H1 (cell line): ENCODE measurements at regions not wholly inside any gene's neighbourhood (a gene's known extent, or its start where the extent isn't known, plus 50 kb on each side); places are given as distances from the start of the nearest gene placed in this dataset.

Experiments
- PHF8 ChIP-seq: fragments of 200-600 bp; sonication (generic); conservative IDR thresholded peaks from 2 replicates; pipeline ENCODE4 v1.7.1; 2012; ENCODE audit warnings: low read depth, mild to moderate bottlenecking, inconsistent platforms, low read length, moderate library complexity
- SP4 ChIP-seq: IDR thresholded peaks from 2 replicates; pipeline ENCODE4 v1.6.1; 2012; ENCODE audit warnings: low read length, inconsistent platforms

DNA sequence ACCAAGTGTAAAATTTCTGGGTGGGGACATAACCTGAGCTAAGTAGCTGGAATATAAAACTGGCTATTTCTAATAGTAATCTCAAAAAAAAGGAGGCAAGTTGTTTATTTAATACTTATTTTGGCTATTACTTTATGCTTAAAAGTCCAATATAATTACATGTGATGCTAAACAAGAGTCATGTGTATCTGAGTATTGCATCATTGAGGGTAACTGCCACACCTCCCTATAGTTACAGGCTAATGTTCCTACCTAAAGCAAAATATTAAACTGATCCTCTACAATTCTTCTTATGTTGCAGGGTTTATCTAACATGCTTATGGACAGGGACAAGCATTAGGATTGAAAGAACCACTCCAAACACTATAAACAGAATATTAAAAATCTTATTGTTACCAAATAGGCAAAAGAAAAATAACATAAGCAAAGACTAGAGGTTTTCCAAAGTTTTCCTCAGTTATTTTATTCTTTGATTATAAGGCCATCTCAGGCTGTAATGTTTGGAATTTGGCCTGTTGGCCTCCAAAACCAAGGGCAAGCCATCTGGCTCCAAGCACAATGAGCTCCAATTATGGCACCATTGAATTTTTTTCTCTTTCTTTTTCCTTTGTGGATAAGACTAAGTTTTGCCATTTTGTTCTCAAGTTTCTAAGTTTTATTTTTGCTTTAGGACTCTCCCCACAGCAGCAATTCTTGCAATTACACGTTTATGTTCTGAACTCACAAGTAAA is 75.8 kb upstream of the ABI3BP start (continued):
- TF ChIP-seq SP4 (no peak), PHF8 (no peak)
- TF ChIP-seq, all 59 proteins: peak for 0
